H1 (cell line): ENCODE measurements at regions not wholly inside any gene's neighbourhood (a gene's known extent, or its start where the extent isn't known, plus 50 kb on each side); places are given as distances from the start of the nearest gene placed in this dataset.

Source experiments
- CTCF ChIA-PET: fragments of 300-600 bp; sonication (Branson Sonifier 250); formaldehyde crosslinking; loops from one replicate; lab custom pipeline; 2021; ENCODE audit not compliant: partially characterized antibody; lab: Charles Lee
- POLR2A ChIA-PET: fragments of 300-600 bp; sonication (Branson Sonifier 250); formaldehyde crosslinking; loops from one replicate; lab custom pipeline; 2021; ENCODE audit warnings: inconsistent platforms; ENCODE audit not compliant: partially characterized antibody; lab: Charles Lee
- DNase-seq, 2 experiments: peaks; one replicate each; pipeline versions ENCODE4 v3.0.0 to v3.0.0-alpha.2; 2010 to 2022; ENCODE audit warnings: low spot score in 2 of 2, low read depth in 1 of 2, mixed read lengths in 1 of 2
- FAIRE-seq: peaks from 2 replicates; lab custom pipeline; 2011; peaks lifted over from hg19 to GRCh38; lab: Jason Lieb, UNC
- H2AFZ ChIP-seq: 2 replicates; pipeline ENCODE4 v1.8.1; 2012; ENCODE audit warnings: low read length, inconsistent platforms
- H2AK5ac ChIP-seq: 2 replicates; pipeline ENCODE4 v1.6.1; 2013; ENCODE audit warnings: low read depth, low read length
- H2BK120ac ChIP-seq: replicated peaks from 2 replicates; pipeline ENCODE3; 2013; ENCODE audit warnings: low read depth, low read length, inconsistent platforms
- H2BK12ac ChIP-seq: 2 replicates; pipeline ENCODE4 v1.6.1; 2013; ENCODE audit warnings: low read depth, low read length
- H2BK15ac ChIP-seq: 2 replicates; pipeline ENCODE4 v1.6.1; 2013; ENCODE audit warnings: low read length
- H2BK20ac ChIP-seq: 2 replicates; pipeline ENCODE4 v1.6.1; 2013; ENCODE audit warnings: low read length
- H2BK5ac ChIP-seq: 2 replicates; pipeline ENCODE4 v1.6.1; 2013; ENCODE audit warnings: low read depth, low read length
- H3K14ac ChIP-seq: 2 replicates; pipeline ENCODE4 v1.6.1; 2013; ENCODE audit warnings: inconsistent platforms; ENCODE audit not compliant: insufficient read length
- H3K18ac ChIP-seq: 2 replicates; pipeline ENCODE4 v1.6.1; 2013; ENCODE audit warnings: low read length; ENCODE audit errors: extremely low read depth
- H3K23ac ChIP-seq: 2 replicates; pipeline ENCODE4 v1.6.1; 2013; ENCODE audit warnings: inconsistent platforms; ENCODE audit not compliant: insufficient read length
- H3K23me2 ChIP-seq: 2 replicates; pipeline ENCODE4 v1.6.1; 2013; ENCODE audit warnings: low read depth, low read length
- H3K27ac ChIP-seq: 2 replicates; pipeline ENCODE4 v1.6.1; 2011; ENCODE audit warnings: low read depth, low read length, inconsistent platforms
- H3K27me3 ChIP-seq, 4 experiments: replicated peaks in 1 of 4; 1 replicate in 1 of 4; 2 replicates in 3 of 4; pipeline versions ENCODE4 v1.6.1 to v1.8.1; 2011 to 2013; ENCODE audit warnings: low read length in 3 of 4, mild to moderate bottlenecking in 3 of 4, inconsistent platforms in 2 of 4, mixed read lengths in 2 of 4, moderate library complexity in 1 of 4; ENCODE audit not compliant: control insufficient read depth in 3 of 4, insufficient read depth in 3 of 4; ENCODE audit errors: extremely low read depth in 1 of 4
- H3K36me3 ChIP-seq, 4 experiments: 2 replicates each; pipeline versions ENCODE4 v1.6.1 to v1.8.1; 2011 to 2013; ENCODE audit warnings: mild to moderate bottlenecking in 4 of 4, low read length in 3 of 4, moderate library complexity in 2 of 4, control low read depth in 1 of 4, inconsistent platforms in 1 of 4; ENCODE audit not compliant: insufficient read depth in 4 of 4, control insufficient read depth in 2 of 4
- H3K4ac ChIP-seq: replicated peaks from 2 replicates; pipeline ENCODE3; 2013; ENCODE audit warnings: low read length, low read depth, mixed read lengths, inconsistent platforms; ENCODE audit not compliant: insufficient read length
- H3K4me1 ChIP-seq, 4 experiments: replicated peaks in 1 of 4; 1 replicate in 1 of 4; 2 replicates in 3 of 4; pipeline versions ENCODE4 v1.6.1 to v1.8.1; 2011 to 2013; ENCODE audit warnings: low read length in 3 of 4, inconsistent platforms in 2 of 4, mixed read lengths in 1 of 4; ENCODE audit not compliant: insufficient read depth in 4 of 4, control insufficient read depth in 3 of 4
- H3K4me2 ChIP-seq, 2 experiments: 2 replicates each; pipeline versions ENCODE4 v1.6.1 to v1.8.1; 2011 to 2013; ENCODE audit warnings: low read depth in 2 of 2, low read length in 2 of 2, control low read depth in 1 of 2, inconsistent platforms in 1 of 2, mild to moderate bottlenecking in 1 of 2; ENCODE audit not compliant: insufficient read depth in 1 of 2
- H3K4me3 ChIP-seq, 4 experiments: fragments of 200-600, 300-600 bp in 1 of 4; sonication (generic), shearing (Covaris generic), sonication (Bioruptor Twin) in 1 of 4; 2 replicates each; pipeline versions ENCODE4 v1.5.1 to v1.8.1; 2011 to 2016; ENCODE audit warnings: low read length in 4 of 4, low read depth in 3 of 4, control low read depth in 2 of 4, inconsistent platforms in 2 of 4, mild to moderate bottlenecking in 2 of 4, mixed read lengths in 1 of 4, moderate library complexity in 1 of 4; ENCODE audit not compliant: insufficient read depth in 2 of 4; ENCODE audit errors: extremely low read depth in 1 of 4
- H3K56ac ChIP-seq: replicated peaks from 2 replicates; pipeline ENCODE3; 2013; ENCODE audit warnings: low read depth, mild to moderate bottlenecking, mixed read lengths, low read length, inconsistent platforms; ENCODE audit not compliant: insufficient read length
- H3K79me1 ChIP-seq: 2 replicates; pipeline ENCODE4 v1.6.1; 2013; ENCODE audit warnings: low read depth, low read length, control low read depth
- H3K79me2 ChIP-seq, 2 experiments: 2 replicates each; pipeline versions ENCODE4 v1.6.1 to v1.8.1; 2012 to 2013; ENCODE audit warnings: low read length in 2 of 2, mild to moderate bottlenecking in 2 of 2, inconsistent platforms in 1 of 2; ENCODE audit not compliant: insufficient read depth in 2 of 2, control insufficient read depth in 1 of 2
- H3K9ac ChIP-seq, 4 experiments: replicated peaks in 1 of 4; 1 replicate in 1 of 4; 2 replicates in 3 of 4; pipeline versions ENCODE4 v1.6.1 to v1.8.1; 2011 to 2013; ENCODE audit warnings: low read depth in 3 of 4, low read length in 3 of 4, control low read depth in 2 of 4, mild to moderate bottlenecking in 2 of 4, moderate library complexity in 2 of 4, inconsistent platforms in 1 of 4; ENCODE audit errors: extremely low read depth in 1 of 4
- H3K9me3 ChIP-seq, 2 experiments: 2 replicates each; pipeline versions ENCODE4 v1.6.1 to v1.8.1; 2012 to 2013; ENCODE audit warnings: mild to moderate bottlenecking in 2 of 2, moderate library complexity in 2 of 2, control low read depth in 1 of 2, inconsistent platforms in 1 of 2, low read depth in 1 of 2, low read length in 1 of 2, mixed read lengths in 1 of 2; ENCODE audit not compliant: insufficient read depth in 2 of 2
- H4K20me1 ChIP-seq, 2 experiments: replicated peaks in 1 of 2; 2 replicates each; pipeline versions ENCODE3 to v1.8.1; 2011 to 2013; ENCODE audit warnings: inconsistent platforms in 2 of 2, low read length in 2 of 2, mild to moderate bottlenecking in 1 of 2; ENCODE audit not compliant: insufficient read depth in 2 of 2, control insufficient read depth in 1 of 2
- H4K5ac ChIP-seq: 2 replicates; pipeline ENCODE4 v1.6.1; 2013; ENCODE audit warnings: low read length, low read depth, mixed read lengths, inconsistent platforms; ENCODE audit not compliant: insufficient read length
- H4K8ac ChIP-seq: 2 replicates; pipeline ENCODE4 v1.8.0; 2013; ENCODE audit warnings: mild to moderate bottlenecking, moderate library complexity, low read length, inconsistent platforms; ENCODE audit not compliant: insufficient read depth; ENCODE audit errors: extremely low read depth
- H4K91ac ChIP-seq: replicated peaks from 2 replicates; pipeline ENCODE3; 2013; ENCODE audit warnings: low read length, mixed read lengths, inconsistent platforms; ENCODE audit not compliant: insufficient read length
- BRCA1 ChIP-seq: IDR thresholded peaks from 2 replicates; pipeline ENCODE4 v1.6.1; 2012; ENCODE audit warnings: low read depth, low read length, improper control_type of control experiment
- EP300 ChIP-seq, 2 experiments: IDR thresholded peaks; 1 replicate in 1 of 2; 2 replicates in 1 of 2; pipeline ENCODE4 v1.6.1; 2011 to 2012; ENCODE audit warnings: low read depth in 2 of 2, low read length in 2 of 2, mild to moderate bottlenecking in 2 of 2, borderline replicate concordance in 1 of 2, inconsistent platforms in 1 of 2, moderate library complexity in 1 of 2
- PHF8 ChIP-seq: fragments of 200-600 bp; sonication (generic); conservative IDR thresholded peaks from 2 replicates; pipeline ENCODE4 v1.7.1; 2012; ENCODE audit warnings: low read depth, mild to moderate bottlenecking, inconsistent platforms, low read length, moderate library complexity
- POLR2A ChIP-seq, 2 experiments: IDR thresholded peaks; 1 replicate in 1 of 2; 2 replicates in 1 of 2; pipeline ENCODE4 v1.6.1; 2011; ENCODE audit warnings: low read depth in 2 of 2, low read length in 2 of 2, mild to moderate bottlenecking in 2 of 2; ENCODE audit errors: control extremely low read depth in 1 of 2
- SP4 ChIP-seq: IDR thresholded peaks from 2 replicates; pipeline ENCODE4 v1.6.1; 2012; ENCODE audit warnings: low read length, inconsistent platforms
- TCF12 ChIP-seq: IDR thresholded peaks from 2 replicates; pipeline ENCODE4 v1.6.1; 2011; ENCODE audit warnings: low read depth, mild to moderate bottlenecking, low read length
- WGBS, 2 experiments: shearing (Covaris generic) in 1 of 2; methylation state at CpG; one replicate each; pipeline versions ENCODE4 v1.1.6 to v1.1.7; 2013 to 2015; ENCODE audit warnings: low lambda C conversion rate in 2 of 2, mixed read lengths in 2 of 2, inconsistent platforms in 1 of 2, low coverage in 1 of 2, missing lambda C conversion rate in 1 of 2; ENCODE audit not compliant: insufficient replicate concordance in 2 of 2, insufficient coverage in 1 of 2, insufficient read length in 1 of 2; ENCODE audit errors: extremely low coverage in 1 of 2, missing lambda C conversion rate in 1 of 2; 5-methylcytosine and 5-hydroxymethylcytosine counted together

DNA sequence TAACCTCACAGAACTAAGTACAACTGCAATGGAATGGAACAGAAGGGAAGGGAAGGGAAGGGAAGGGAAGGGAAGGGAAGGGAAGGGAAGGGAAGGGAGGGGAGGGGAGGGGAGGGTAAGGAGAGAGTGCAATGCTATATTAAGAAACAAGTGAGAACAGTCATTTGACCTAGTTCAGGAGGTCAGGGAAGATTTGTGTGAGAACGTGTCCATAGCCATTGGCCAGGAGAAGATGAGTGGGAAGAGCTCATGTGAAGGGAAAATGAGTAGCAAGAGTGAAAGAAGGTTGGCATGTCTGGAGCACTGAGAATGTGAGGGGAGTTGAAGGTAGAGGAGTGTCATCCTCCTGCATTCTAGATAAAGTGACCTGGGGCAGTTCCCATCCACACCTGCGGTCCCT, 481.6 kb downstream of the IRS1 start:
- Histone ChIP-seq H3K79me2 (no peaks in the 10 kb centered on the region), H3K9ac (no peak overlapping the region), H3K4me2 (no peak overlapping the region), H3K4ac (no peak overlapping the region), H3K4me3 (no peak overlapping the region), H3K18ac (no peak overlapping the region), H4K20me1 (no peaks in the 10 kb centered on the region), H4K5ac (no peak overlapping the region), H3K56ac (no peak overlapping the region), H2AK5ac (no peak overlapping the region), H3K79me1 (no peaks in the 10 kb centered on the region), H3K4me1 (no peaks in the 10 kb centered on the region), H4K8ac (no peak overlapping the region), H2BK120ac (no peak overlapping the region), H3K9me3 (no peaks in the 10 kb centered on the region), H2BK15ac (no peak overlapping the region), H3K23me2 (no peaks in the 10 kb centered on the region; the same call in 1 of the 2 replicates), H2BK12ac (no peak overlapping the region), H4K91ac (no peak overlapping the region), H3K14ac (no peak overlapping the region), H3K36me3 (no peaks in the 10 kb centered on the region), H2AFZ (no peak overlapping the region), H3K23ac (no peak overlapping the region), H3K27ac (no peak overlapping the region), H2BK20ac (no peak overlapping the region), H3K27me3 (no peaks in the 10 kb centered on the region), H2BK5ac (no peak overlapping the region)
- DNase-seq (no peak), FAIRE-seq (no peak)
- POLR2A ChIA-PET, result no interaction called here
- 93% methylated on average over 2 of the region's 2 CpGs; no CpG with 5 or more reads in 1 of the 2 experiments for WGBS, 2 experiments
- TF ChIP-seq SP4 (no peak), PHF8 (no peak), POLR2A (IDR thresholded peaks at IDR 0.05; ENCODE audit: control extremely low read depth in 1 of 2, low read depth in 2 of 2, low read length in 2 of 2) (no peak), TCF12 (no peak), EP300 (IDR thresholded peaks at IDR 0.05; ENCODE audit: borderline replicate concordance in 1 of 2, low read depth in 2 of 2, low read length in 2 of 2) (no peak), BRCA1 (no peak)
- CTCF ChIA-PET, result no interaction called here
